GM23338 (cell line): ENCODE measurements at regions not wholly inside any gene's neighbourhood (a gene's known extent, or its start where the extent isn't known, plus 50 kb on each side); places are given as distances from the start of the nearest gene placed in this dataset.

Experiments
- EZH2 ChIP-seq: fragments of 200-600 bp; sonication (generic); IDR thresholded peaks from one replicate; pipeline ENCODE4 v1.8.0; 2017; ENCODE audit warnings: antibody characterized with exemption, mild to moderate bottlenecking, low read depth; ENCODE audit not compliant: unreplicated experiment
- TF ChIP-seq, protein P1 (sequence below), 2 experiments: fragments of 200-600 bp in 1 of 2; sonication (generic) in 1 of 2; conservative IDR thresholded peaks; 2 replicates each; pipeline versions ENCODE4 v1.5.1 to v1.6.1; 2016 to 2017; ENCODE audit warnings: antibody characterized with exemption in 2 of 2, low read depth in 2 of 2, mild to moderate bottlenecking in 2 of 2, moderate library complexity in 1 of 2

DNA sequence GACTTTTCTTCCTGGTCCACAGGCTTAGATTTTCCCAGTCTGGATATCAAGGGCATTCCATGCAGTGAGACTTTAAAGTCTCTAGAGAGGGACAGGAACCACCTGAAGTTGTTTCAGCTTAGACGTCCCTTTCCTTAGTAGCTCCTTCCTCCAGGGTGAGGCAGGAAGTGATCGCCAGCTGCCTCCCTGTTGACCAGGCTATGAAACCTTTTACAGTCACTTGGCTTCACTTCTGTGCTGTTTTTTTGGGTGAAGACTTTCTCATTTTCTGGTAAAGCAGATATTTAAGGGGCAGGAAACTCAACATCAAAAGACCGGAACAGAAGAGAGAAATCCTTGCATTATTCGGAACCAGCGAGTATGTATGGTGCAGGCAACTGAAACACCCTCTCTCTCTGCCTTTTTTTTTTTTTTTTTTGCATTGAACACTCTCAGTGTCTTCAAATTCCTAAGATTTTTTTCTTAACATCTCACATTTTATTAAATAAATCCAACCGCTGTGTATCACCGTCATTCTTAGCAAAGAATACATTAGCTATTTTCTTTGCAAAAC lies 234.6 kb upstream of the IRF2BP2 start:
- TF ChIP-seq EZH2, result no peak
- TF ChIP-seq, protein P1, sequence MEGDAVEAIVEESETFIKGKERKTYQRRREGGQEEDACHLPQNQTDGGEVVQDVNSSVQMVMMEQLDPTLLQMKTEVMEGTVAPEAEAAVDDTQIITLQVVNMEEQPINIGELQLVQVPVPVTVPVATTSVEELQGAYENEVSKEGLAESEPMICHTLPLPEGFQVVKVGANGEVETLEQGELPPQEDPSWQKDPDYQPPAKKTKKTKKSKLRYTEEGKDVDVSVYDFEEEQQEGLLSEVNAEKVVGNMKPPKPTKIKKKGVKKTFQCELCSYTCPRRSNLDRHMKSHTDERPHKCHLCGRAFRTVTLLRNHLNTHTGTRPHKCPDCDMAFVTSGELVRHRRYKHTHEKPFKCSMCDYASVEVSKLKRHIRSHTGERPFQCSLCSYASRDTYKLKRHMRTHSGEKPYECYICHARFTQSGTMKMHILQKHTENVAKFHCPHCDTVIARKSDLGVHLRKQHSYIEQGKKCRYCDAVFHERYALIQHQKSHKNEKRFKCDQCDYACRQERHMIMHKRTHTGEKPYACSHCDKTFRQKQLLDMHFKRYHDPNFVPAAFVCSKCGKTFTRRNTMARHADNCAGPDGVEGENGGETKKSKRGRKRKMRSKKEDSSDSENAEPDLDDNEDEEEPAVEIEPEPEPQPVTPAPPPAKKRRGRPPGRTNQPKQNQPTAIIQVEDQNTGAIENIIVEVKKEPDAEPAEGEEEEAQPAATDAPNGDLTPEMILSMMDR (conservative IDR thresholded peaks at IDR 0.05; ENCODE audit: low read depth in 2 of 2), result no peak
